ENCODE measurements at regions not wholly inside any gene's neighbourhood (a gene's known extent, or its start where the extent isn't known, plus 50 kb on each side); places are given as distances from the start of the nearest gene placed in this dataset.

- DNase-seq (ENCODE audit: missing footprints) (no peak), ATAC-seq (no peak)
- intact Hi-C loops (cut with DNase I), result no loop called here
These were observed 400.8 kb downstream of the GPM6A start for GRCh38 chr4:175411251-175411650.

- intact Hi-C loops (cut with DNase I), result no loop called here
- ATAC-seq, result no peak
- DNase-seq (ENCODE audit: missing footprints), result no peak
These were observed 399.9 kb downstream of the GPM6A start for GRCh38 chr4:175412161-175412560.

- ATAC-seq (no peak), DNase-seq (ENCODE audit: missing footprints) (no peak)
- intact Hi-C loops (cut with DNase I), result no loop called here
These were observed 399.3 kb downstream of the GPM6A start for GRCh38 chr4:175412746-175413145.

GRCh38 chr4:175413561-175413960, 398.5 kb downstream of the GPM6A start:
- no peak for DNase-seq (ENCODE audit: missing footprints)
- ATAC-seq, result no peak
- intact Hi-C loops (cut with DNase I), result no loop called here

- ATAC-seq (no peak), DNase-seq (ENCODE audit: missing footprints) (no peak)
- intact Hi-C loops (cut with DNase I), result no loop called here
These were observed 397.5 kb downstream of the GPM6A start for GRCh38 chr4:175414602-175415001.

GRCh38 chr4:175418516-175418915, 393.5 kb downstream of the GPM6A start:
- DNase-seq (ENCODE audit: missing footprints) (no peak), ATAC-seq (no peak)
- intact Hi-C loops (cut with DNase I), result no loop called here

- intact Hi-C loops (cut with DNase I), result no loop called here
- ATAC-seq (no peak), DNase-seq (ENCODE audit: missing footprints) (no peak)
These were observed 392.8 kb downstream of the GPM6A start for GRCh38 chr4:175419236-175419718.

GRCh38 chr4:175421506-175421905, 390.6 kb downstream of the GPM6A start:
- intact Hi-C loops (cut with DNase I), result no loop called here
- no peak for DNase-seq (ENCODE audit: missing footprints)

GRCh38 chr4:175422331-175422730, 389.7 kb downstream of the GPM6A start:
- intact Hi-C loops (cut with DNase I), result no loop called here
- ATAC-seq (no peak), DNase-seq (ENCODE audit: missing footprints) (no peak)

More at GRCh38 chr4:175421506-175421905, 390.6 kb downstream of the GPM6A start:
- ATAC-seq, result no peak

GRCh38 chr4:175424111-175424510, 388.0 kb downstream of the GPM6A start:
- no peak for ATAC-seq
- DNase-seq (ENCODE audit: missing footprints), result no peak
- intact Hi-C loops (cut with DNase I), result no loop called here

- DNase-seq (ENCODE audit: missing footprints), result no peak
- no peak for ATAC-seq
- intact Hi-C loops (cut with DNase I), result no loop called here
These were observed 384.3 kb downstream of the GPM6A start for GRCh38 chr4:175427751-175428150.

- ATAC-seq (no peak), DNase-seq (ENCODE audit: missing footprints) (no peak)
- intact Hi-C loops (cut with DNase I), result no loop called here
These were observed 380.4 kb downstream of the GPM6A start for GRCh38 chr4:175431694-175432093.

GRCh38 chr4:175435381-175435783, 376.7 kb downstream of the GPM6A start:
- ATAC-seq (no peak), DNase-seq (ENCODE audit: missing footprints) (peak; percentile 34)
- intact Hi-C loops (cut with DNase I), result no loop called here

GRCh38 chr4:175436196-175436595, 375.9 kb downstream of the GPM6A start:
- ATAC-seq (no peak), DNase-seq (ENCODE audit: missing footprints) (no peak)
- intact Hi-C loops (cut with DNase I), result no loop called here

- ATAC-seq (no peak), DNase-seq (ENCODE audit: missing footprints) (no peak)
- intact Hi-C loops (cut with DNase I), result no loop called here
These were observed 371.3 kb downstream of the GPM6A start for GRCh38 chr4:175440786-175441185.

- no peak for ATAC-seq
- intact Hi-C loops (cut with DNase I), result no loop called here
- DNase-seq (ENCODE audit: missing footprints), result peak; percentile 47
These were observed 370.8 kb downstream of the GPM6A start for GRCh38 chr4:175441256-175441655.

- intact Hi-C loops (cut with DNase I), result no loop called here
- DNase-seq (ENCODE audit: missing footprints) (no peak), ATAC-seq (no peak)
These were observed 368.5 kb downstream of the GPM6A start for GRCh38 chr4:175443547-175443946.

GRCh38 chr4:175444512-175444911, 367.6 kb downstream of the GPM6A start:
- intact Hi-C loops (cut with DNase I), result no loop called here
- no peak for DNase-seq (ENCODE audit: missing footprints)
- ATAC-seq, result no peak

- ATAC-seq (no peak), DNase-seq (ENCODE audit: missing footprints) (no peak)
- intact Hi-C loops (cut with DNase I), result no loop called here
These were observed 365.0 kb downstream of the GPM6A start for GRCh38 chr4:175447016-175447415.

GRCh38 chr4:175450446-175450845, 361.6 kb downstream of the GPM6A start:
- intact Hi-C loops (cut with DNase I), result no loop called here
- no peak for ATAC-seq
- no peak for DNase-seq (ENCODE audit: missing footprints)

- DNase-seq (ENCODE audit: missing footprints), result no peak
- ATAC-seq, result no peak
- intact Hi-C loops (cut with DNase I), result no loop called here
These were observed 360.7 kb downstream of the GPM6A start for GRCh38 chr4:175451238-175451965.

All from Right ventricle myocardium inferior (tissue), 1 donor.